HAP-1 (cell line): ENCODE measurements at regions not wholly inside any gene's neighbourhood (a gene's known extent, or its start where the extent isn't known, plus 50 kb on each side); places are given as distances from the start of the nearest gene placed in this dataset.

ENCODE experiments used
- DNase-seq, 2 experiments: peaks; one replicate each; pipeline ENCODE4 v3.0.0-alpha.2; 2016 to 2020; ENCODE audit warnings: low spot score in 2 of 2
- H3K27me3 ChIP-seq: fragments of 250-450 bp; sonication (Bioruptor Pico); 2 replicates; pipeline ENCODE4 v1.5.1; 2020; ENCODE audit warnings: low read depth, mild to moderate bottlenecking, moderate library complexity
- H3K36me3 ChIP-seq: fragments of 250-450 bp; sonication (Bioruptor Pico); replicated peaks from 2 replicates; pipeline ENCODE4 v1.5.1; 2020; ENCODE audit warnings: mild to moderate bottlenecking
- H3K4me1 ChIP-seq: fragments of 250-450 bp; sonication (Bioruptor Pico); 2 replicates; pipeline ENCODE4 v1.5.1; 2020; ENCODE audit warnings: mild to moderate bottlenecking
- H3K4me3 ChIP-seq: fragments of 250-450 bp; sonication (Bioruptor Pico); 2 replicates; pipeline ENCODE4 v1.5.1; 2020; ENCODE audit warnings: mild to moderate bottlenecking, moderate library complexity
- H3K9me3 ChIP-seq: fragments of 250-450 bp; sonication (Bioruptor Pico); 2 replicates; pipeline ENCODE4 v1.5.1; 2020; ENCODE audit warnings: mild to moderate bottlenecking, moderate library complexity
- in situ Hi-C: fragments of 300-500 bp; cut with MboI; formaldehyde crosslinking; loops from 3 replicates; pipeline ENCODE4 v1.14.3; 2020; ENCODE audit warnings: low sequenced_read_pairs, inconsistent platforms, mixed read lengths

- no peak for DNase-seq
Observed at GRCh38 chrX:45799576-45799975, 598.9 kb upstream of the DIPK2B start.

GRCh38 chrX:45795546-45795945 is 594.9 kb upstream of the DIPK2B start:
- in situ Hi-C loops = no loop called here

More at GRCh38 chrX:45799576-45799975, 598.9 kb upstream of the DIPK2B start:
- no peak overlapping the region for H3K4me3 ChIP-seq
- in situ Hi-C loops = no loop called here
- no peaks in the 10 kb centered on the region for H3K9me3 ChIP-seq
- peaks cover 18% of the 10 kb centered on the region for H3K4me1 ChIP-seq
- H3K36me3 ChIP-seq = peaks cover 7% of the 10 kb centered on the region; the same call in 1 of the 2 replicates
- H3K27me3 ChIP-seq = no peaks in the 10 kb centered on the region

GRCh38 chrX:45794995-45795337 is 594.3 kb upstream of the DIPK2B start:
- Histone ChIP-seq H3K36me3 (peaks cover 19% of the 10 kb centered on the region), H3K4me3 (no peak overlapping the region), H3K27me3 (no peaks in the 10 kb centered on the region), H3K4me1 (peaks cover 14% of the 10 kb centered on the region), H3K9me3 (no peaks in the 10 kb centered on the region; the same call in 1 of the 2 replicates)
- in situ Hi-C loops = no loop called here
- DNase-seq = no peak

More at GRCh38 chrX:45795546-45795945, 594.9 kb upstream of the DIPK2B start:
- H3K36me3 ChIP-seq = peaks cover 21% of the 10 kb centered on the region
- no peak overlapping the region for H3K4me3 ChIP-seq
- H3K27me3 ChIP-seq = no peaks in the 10 kb centered on the region
- H3K9me3 ChIP-seq = no peaks in the 10 kb centered on the region; the same call in 1 of the 2 replicates
- H3K4me1 ChIP-seq = peaks cover 9% of the 10 kb centered on the region
- no peak for DNase-seq

- Histone ChIP-seq H3K36me3 (peaks cover 19% of the 10 kb centered on the region), H3K9me3 (no peaks in the 10 kb centered on the region; the same call in 1 of the 2 replicates), H3K4me3 (no peak overlapping the region), H3K4me1 (peaks cover 19% of the 10 kb centered on the region), H3K27me3 (no peaks in the 10 kb centered on the region)
- no peak for DNase-seq
- in situ Hi-C loops = no loop called here
Observed at GRCh38 chrX:45794323-45794994, 593.8 kb upstream of the DIPK2B start.

- Histone ChIP-seq H3K27me3 (no peaks in the 10 kb centered on the region), H3K36me3 (peaks cover 18% of the 10 kb centered on the region), H3K4me1 (peaks cover 28% of the 10 kb centered on the region), H3K4me3 (no peak overlapping the region), H3K9me3 (no peaks in the 10 kb centered on the region; the same call in 1 of the 2 replicates)
- in situ Hi-C loops = no loop called here
- peak in 1 of 2 experiments; percentile 34 for DNase-seq
Observed at GRCh38 chrX:45788941-45789348, 588.3 kb upstream of the DIPK2B start.

- in situ Hi-C loops = no loop called here
- no peak overlapping the region for H3K4me3 ChIP-seq
- H3K27me3 ChIP-seq = no peaks in the 10 kb centered on the region
- H3K9me3 ChIP-seq = no peaks in the 10 kb centered on the region; the same call in 1 of the 2 replicates
- peaks cover 28% of the 10 kb centered on the region for H3K4me1 ChIP-seq
- peaks cover 12% of the 10 kb centered on the region for H3K36me3 ChIP-seq
- DNase-seq = no peak
Observed at GRCh38 chrX:45788315-45788714, 587.6 kb upstream of the DIPK2B start.

DNA sequence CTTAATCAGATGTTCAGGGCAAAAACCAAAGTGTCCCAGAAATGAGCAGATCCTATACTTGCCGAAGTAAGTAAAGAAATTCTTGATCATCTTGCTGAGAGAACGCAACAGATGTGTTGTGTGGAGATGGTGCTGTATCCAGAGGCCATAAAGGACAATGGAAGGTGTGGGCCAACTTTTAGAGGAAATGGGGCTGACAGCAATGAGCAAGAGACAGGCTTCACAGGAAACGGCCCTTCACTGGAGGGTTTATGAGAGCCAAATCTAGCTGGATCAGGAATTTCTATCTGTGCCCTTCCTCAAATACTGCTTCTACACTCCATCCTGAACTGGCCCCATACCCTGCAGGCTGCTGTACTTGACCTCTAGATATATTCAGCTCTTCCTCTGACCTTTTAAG is 583.9 kb upstream of the DIPK2B start:
- H3K27me3 ChIP-seq = no peaks in the 10 kb centered on the region
- H3K36me3 ChIP-seq = no peaks in the 10 kb centered on the region; the same call in none of the 2 replicates
- H3K4me3 ChIP-seq = no peak overlapping the region
- peaks cover 17% of the 10 kb centered on the region for H3K4me1 ChIP-seq
- in situ Hi-C loops = no loop called here
- H3K9me3 ChIP-seq = no peaks in the 10 kb centered on the region
- no peak for DNase-seq

DNA sequence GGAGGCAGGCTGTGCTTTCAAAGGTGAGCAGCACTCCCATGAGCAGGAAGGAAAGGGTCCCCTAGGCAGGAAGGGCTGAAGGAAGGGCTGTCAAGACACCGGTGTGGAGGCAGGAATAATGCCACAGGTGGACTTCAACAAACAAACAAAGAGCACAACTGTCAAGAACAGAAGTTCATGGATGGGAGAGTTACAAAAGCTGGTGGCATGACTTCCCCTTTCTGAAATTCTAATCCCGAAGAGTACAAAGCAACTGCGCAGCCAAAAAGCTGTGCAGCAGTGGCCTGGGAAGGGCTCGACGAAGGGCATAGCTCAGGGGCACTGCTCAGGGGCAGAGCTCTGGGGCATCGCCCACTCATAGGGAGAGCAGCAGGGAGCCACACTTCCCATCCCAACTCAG is 582.3 kb upstream of the DIPK2B start:
- in situ Hi-C loops = no loop called here
- Histone ChIP-seq H3K9me3 (no peaks in the 10 kb centered on the region), H3K27me3 (no peaks in the 10 kb centered on the region), H3K4me3 (no peak overlapping the region), H3K4me1 (peaks cover 6% of the 10 kb centered on the region; the same call in 1 of the 2 replicates), H3K36me3 (no peaks in the 10 kb centered on the region; the same call in none of the 2 replicates)
- DNase-seq = no peak

- Histone ChIP-seq H3K4me1 (peaks cover 6% of the 10 kb centered on the region; the same call in 1 of the 2 replicates), H3K27me3 (no peaks in the 10 kb centered on the region), H3K4me3 (no peak overlapping the region), H3K36me3 (no peaks in the 10 kb centered on the region; the same call in none of the 2 replicates), H3K9me3 (no peaks in the 10 kb centered on the region)
- DNase-seq = no peak
- in situ Hi-C loops = no loop called here
Observed at GRCh38 chrX:45781901-45782553, 581.4 kb upstream of the DIPK2B start.

- DNase-seq = no peak
- no peaks in the 10 kb centered on the region for H3K9me3 ChIP-seq
Observed at GRCh38 chrX:45778616-45779015, 577.9 kb upstream of the DIPK2B start.

DNA sequence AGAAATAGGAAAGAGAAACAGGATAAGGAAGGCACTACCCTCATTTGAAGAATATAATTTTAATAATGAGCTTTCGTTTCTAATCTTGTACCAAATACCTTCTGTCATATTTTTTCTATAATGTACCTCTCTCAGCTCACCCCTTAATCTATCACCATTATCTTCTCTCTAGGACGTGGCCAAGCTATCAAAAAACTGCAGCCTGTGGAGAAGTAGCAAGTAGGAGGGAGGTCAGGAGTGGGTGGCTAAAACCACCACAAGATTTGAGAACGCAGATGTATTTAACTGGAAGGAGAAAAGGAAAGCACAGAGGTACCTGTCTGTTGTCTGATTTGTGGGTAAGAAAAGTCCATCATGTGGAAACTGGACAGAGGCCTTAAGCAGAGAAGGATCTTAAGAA is 576.7 kb upstream of the DIPK2B start:
- H3K4me1 ChIP-seq = peaks cover 20% of the 10 kb centered on the region
- no peaks in the 10 kb centered on the region for H3K9me3 ChIP-seq
- in situ Hi-C loops = no loop called here
- H3K27me3 ChIP-seq = no peaks in the 10 kb centered on the region
- H3K36me3 ChIP-seq = no peaks in the 10 kb centered on the region
- no peak for DNase-seq
- H3K4me3 ChIP-seq = no peak overlapping the region

More at GRCh38 chrX:45778616-45779015, 577.9 kb upstream of the DIPK2B start:
- Histone ChIP-seq H3K4me3 (no peak overlapping the region), H3K36me3 (no peaks in the 10 kb centered on the region), H3K27me3 (no peaks in the 10 kb centered on the region), H3K4me1 (peaks cover 18% of the 10 kb centered on the region)
- in situ Hi-C loops = no loop called here

DNA sequence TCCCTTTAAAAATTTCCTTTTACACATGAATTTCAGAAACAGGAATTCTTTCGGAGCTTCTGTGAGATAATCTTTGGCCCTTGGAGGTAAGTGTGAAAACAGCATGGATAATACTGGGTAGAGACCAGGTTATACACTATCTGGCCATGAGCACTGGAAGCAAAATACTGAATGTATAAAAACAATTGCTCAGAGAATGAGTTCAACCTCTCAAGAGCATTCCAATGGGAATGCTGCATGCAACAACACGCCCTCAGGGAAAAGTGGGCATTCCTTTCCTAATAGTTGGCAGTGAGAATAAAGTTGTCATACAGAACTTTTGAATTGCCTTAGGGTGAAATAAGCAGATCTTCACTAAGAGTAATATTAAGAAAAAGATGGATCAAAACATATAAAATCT is 574.8 kb upstream of the DIPK2B start:
- Histone ChIP-seq H3K9me3 (no peaks in the 10 kb centered on the region), H3K36me3 (no peaks in the 10 kb centered on the region), H3K4me1 (peaks cover 33% of the 10 kb centered on the region), H3K27me3 (no peaks in the 10 kb centered on the region), H3K4me3 (no peak overlapping the region)
- in situ Hi-C loops = no loop called here
- DNase-seq = peak; percentile 57 to 68

DNA sequence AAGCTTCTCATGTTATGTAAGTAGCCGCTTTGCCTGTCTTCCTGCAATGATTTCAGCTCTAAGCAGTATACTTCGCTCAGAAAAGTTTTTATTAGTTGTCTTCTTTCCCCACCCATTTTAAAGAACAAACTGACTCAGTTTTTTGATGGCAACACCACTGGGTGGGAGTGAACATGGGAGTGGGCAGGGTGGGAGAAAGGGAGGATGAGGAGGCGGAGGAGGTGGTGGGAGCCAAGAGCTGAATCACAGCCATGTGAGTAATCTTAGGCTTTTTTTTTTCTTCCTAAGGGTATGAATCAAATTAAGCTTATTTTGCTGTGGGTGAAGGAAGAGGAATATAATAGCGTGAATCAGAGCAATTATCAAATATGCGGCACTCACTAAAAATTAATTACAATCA is 574.3 kb upstream of the DIPK2B start:
- no peak for DNase-seq
- Histone ChIP-seq H3K4me3 (no peak overlapping the region), H3K27me3 (no peaks in the 10 kb centered on the region), H3K36me3 (no peaks in the 10 kb centered on the region), H3K9me3 (no peaks in the 10 kb centered on the region), H3K4me1 (peaks cover 35% of the 10 kb centered on the region)
- in situ Hi-C loops = no loop called here

GRCh38 chrX:45773572-45773971 is 572.9 kb upstream of the DIPK2B start:
- Histone ChIP-seq H3K4me1 (peaks cover 45% of the 10 kb centered on the region), H3K4me3 (no peak overlapping the region), H3K36me3 (peaks cover 5% of the 10 kb centered on the region), H3K9me3 (no peaks in the 10 kb centered on the region), H3K27me3 (no peaks in the 10 kb centered on the region)
- in situ Hi-C loops = no loop called here
- DNase-seq = no peak
